ENCODE measurements at regions not wholly inside any gene's neighbourhood (a gene's known extent, or its start where the extent isn't known, plus 50 kb on each side); places are given as distances from the start of the nearest gene placed in this dataset.
"Not testable (repeated sequence)": the region's sequence is repeated elsewhere in the genome, so short reads cannot be mapped to it uniquely, and the experiment has no call there.

DNA sequence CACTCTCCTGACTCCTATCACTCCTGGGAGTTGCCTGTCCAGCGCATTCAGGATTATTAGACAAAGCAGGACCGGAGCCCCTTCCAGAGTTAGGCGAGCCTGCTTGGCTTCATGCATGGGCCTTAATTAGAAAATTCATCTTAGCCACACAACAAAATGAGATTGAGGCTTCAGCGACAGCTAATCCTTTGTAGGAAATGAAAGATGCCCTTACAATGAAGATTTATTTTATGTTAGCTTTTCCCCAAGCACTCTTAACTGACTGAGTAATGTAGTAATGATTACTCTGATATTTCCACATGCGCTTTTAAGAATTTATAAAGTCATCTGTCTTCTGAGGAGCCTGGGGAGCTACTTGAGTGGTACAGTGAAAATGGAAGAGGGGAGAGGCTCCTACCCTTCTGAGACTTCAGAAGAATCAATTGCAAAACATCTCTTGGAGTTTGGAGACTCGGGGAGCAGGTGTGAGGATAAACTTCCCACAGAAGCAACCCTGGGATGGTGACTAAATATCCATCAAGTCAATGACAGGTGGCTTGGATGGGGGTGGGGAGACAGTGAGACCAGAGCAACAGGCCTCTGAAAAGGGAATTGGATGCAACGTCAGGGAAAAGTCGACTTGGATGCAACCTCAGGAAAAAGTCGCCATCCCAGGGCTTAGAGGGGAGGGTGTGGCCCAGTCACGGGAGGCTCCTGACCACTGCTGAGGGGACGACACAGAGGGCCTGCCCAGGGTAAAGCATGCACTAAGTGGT is 434.5 kb upstream of the B3GAT1 start:
- H3K9ac ChIP-seq (ENCODE audit: low read length in 2 of 2): no peak overlapping the region

DNA sequence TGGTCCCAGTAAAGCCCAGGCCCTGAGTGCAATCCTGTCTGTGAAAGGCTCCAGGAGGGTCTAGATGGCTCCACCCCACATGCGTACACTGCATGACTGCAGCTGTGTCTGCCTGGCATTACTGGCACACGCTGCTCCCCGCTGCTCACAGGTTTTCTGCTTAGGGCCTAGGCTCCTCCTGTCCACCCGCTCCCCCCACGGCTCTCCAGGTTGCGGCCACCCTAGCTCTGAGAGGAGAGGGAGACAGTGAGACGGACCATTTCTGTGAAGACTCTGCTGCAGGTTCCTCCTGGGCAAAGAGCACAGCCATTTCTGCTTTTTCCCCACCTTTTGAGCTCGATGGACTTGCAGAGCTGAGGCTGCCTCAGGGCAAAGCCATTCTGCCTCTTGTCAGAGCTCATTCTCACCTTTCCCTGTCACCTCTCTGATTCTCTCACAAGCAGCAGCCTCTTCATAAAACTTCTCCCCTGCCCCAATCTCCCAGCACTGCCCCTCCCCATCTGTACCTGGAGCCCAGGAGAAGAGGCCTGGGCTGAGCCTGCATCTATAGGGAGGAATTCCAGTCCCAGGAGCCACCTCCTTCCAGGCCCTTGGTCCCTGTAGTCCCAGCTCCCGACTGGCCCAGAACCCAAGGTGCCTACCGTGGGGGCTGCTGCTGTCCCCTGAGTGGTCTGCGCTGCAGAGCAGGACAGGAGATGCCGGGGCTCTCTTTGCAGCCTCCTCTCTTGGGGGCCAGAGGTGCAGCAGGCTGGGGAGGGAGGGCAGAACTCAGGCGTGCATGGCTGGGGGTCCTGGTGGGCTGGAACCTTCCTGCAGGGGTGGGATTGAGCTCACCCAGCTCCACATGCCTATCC is 433.7 kb upstream of the B3GAT1 start:
- Histone ChIP-seq H3K9me3 (ENCODE audit: control insufficient read depth in 2 of 2, low read length in 2 of 2) (peaks cover 0 to 2% of the 10 kb centered on the region in 2 donors), H3K9ac (ENCODE audit: low read length in 2 of 2) (no peak overlapping the region), H3K4me1 (ENCODE audit: control insufficient read depth, insufficient read depth, low read length) (no peaks in the 10 kb centered on the region), H3K4me3 (ENCODE audit: low read length in 2 of 2) (no peak overlapping the region), H3K36me3 (ENCODE audit: control insufficient read depth in 2 of 2, insufficient read depth in 2 of 2, low read length in 2 of 2) (no peaks in the 10 kb centered on the region), H3K27ac (ENCODE audit: low read length) (no peak overlapping the region), H3K27me3 (ENCODE audit: control insufficient read depth in 1 of 2, insufficient read depth in 2 of 2, low read length in 2 of 2) (peaks cover 17 to 19% of the 10 kb centered on the region in 2 donors)

More for the DNA sequence above, 434.5 kb upstream of the B3GAT1 start:
- Histone ChIP-seq H3K27ac (ENCODE audit: low read length) (no peak overlapping the region), H3K36me3 (ENCODE audit: control insufficient read depth in 2 of 2, insufficient read depth in 2 of 2, low read length in 2 of 2) (no peaks in the 10 kb centered on the region), H3K9me3 (ENCODE audit: control insufficient read depth in 2 of 2, low read length in 2 of 2) (no peaks in the 10 kb centered on the region), H3K4me3 (ENCODE audit: low read length in 2 of 2) (no peak overlapping the region), H3K4me1 (ENCODE audit: control insufficient read depth, insufficient read depth, low read length) (no peaks in the 10 kb centered on the region), H3K27me3 (ENCODE audit: control insufficient read depth in 1 of 2, insufficient read depth in 2 of 2, low read length in 2 of 2) (peaks cover 15% of the 10 kb centered on the region in 2 donors)

DNA sequence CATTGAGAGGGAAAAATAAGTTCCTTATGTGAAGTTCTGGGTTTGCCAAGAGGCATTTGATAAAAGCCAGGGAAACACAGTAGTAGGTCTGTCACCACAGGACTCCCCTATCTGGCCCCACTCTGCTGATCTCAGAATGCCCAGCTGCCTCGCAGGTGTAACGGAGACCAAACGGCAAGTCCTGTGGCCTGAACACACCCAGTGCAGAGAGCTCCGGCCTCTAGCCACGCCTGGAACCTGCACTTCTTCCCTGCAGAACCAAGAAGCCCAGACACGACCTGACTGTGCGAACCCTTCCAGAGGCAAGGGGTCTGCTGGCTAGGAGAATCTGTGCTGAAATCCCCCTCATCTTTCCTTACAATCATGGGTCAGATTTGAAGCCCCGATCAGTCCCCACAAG is 432.8 kb upstream of the B3GAT1 start:
- Histone ChIP-seq H3K9ac (ENCODE audit: low read length in 2 of 2) (no peak overlapping the region), H3K27ac (ENCODE audit: low read length) (no peak overlapping the region), H3K4me1 (ENCODE audit: control insufficient read depth, insufficient read depth, low read length) (no peaks in the 10 kb centered on the region), H3K4me3 (ENCODE audit: low read length in 2 of 2) (no peak overlapping the region), H3K9me3 (ENCODE audit: control insufficient read depth in 2 of 2, low read length in 2 of 2) (peaks cover 0 to 2% of the 10 kb centered on the region in 2 donors), H3K36me3 (ENCODE audit: control insufficient read depth in 2 of 2, insufficient read depth in 2 of 2, low read length in 2 of 2) (no peaks in the 10 kb centered on the region), H3K27me3 (ENCODE audit: control insufficient read depth in 1 of 2, insufficient read depth in 2 of 2, low read length in 2 of 2) (peaks cover 19 to 24% of the 10 kb centered on the region in 2 donors)

DNA sequence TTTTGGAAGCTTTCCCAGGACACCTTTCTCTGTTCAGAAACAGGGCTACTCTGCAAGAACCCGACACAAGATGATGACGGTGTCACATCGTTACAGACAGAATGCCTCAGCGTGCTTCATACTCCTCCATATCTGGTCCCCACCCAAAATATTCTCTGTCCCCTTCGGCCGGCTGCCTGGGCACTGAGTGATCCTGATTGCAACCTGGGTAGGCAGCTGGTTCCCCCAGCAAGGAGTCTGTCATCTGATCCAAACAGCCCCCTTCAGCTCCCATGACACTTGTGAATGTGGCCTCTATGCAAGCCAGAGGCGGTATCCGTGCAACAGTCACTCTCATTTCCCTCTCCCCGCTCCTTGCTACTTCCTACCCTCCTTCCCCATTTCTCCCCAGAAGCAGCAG is 431.7 kb upstream of the B3GAT1 start:
- H3K27ac ChIP-seq (ENCODE audit: low read length): no peak overlapping the region
- no peak overlapping the region for H3K9ac ChIP-seq (ENCODE audit: low read length in 2 of 2)
- no peak overlapping the region for H3K4me3 ChIP-seq (ENCODE audit: low read length in 2 of 2)
- H3K4me1 ChIP-seq (ENCODE audit: control insufficient read depth, insufficient read depth, low read length): no peaks in the 10 kb centered on the region
- peaks cover 19 to 24% of the 10 kb centered on the region in 2 donors for H3K27me3 ChIP-seq (ENCODE audit: control insufficient read depth in 1 of 2, insufficient read depth in 2 of 2, low read length in 2 of 2)
- H3K9me3 ChIP-seq (ENCODE audit: control insufficient read depth in 2 of 2, low read length in 2 of 2): peaks cover 0 to 2% of the 10 kb centered on the region in 2 donors
- no peaks in the 10 kb centered on the region for H3K36me3 ChIP-seq (ENCODE audit: control insufficient read depth in 2 of 2, insufficient read depth in 2 of 2, low read length in 2 of 2)

DNA sequence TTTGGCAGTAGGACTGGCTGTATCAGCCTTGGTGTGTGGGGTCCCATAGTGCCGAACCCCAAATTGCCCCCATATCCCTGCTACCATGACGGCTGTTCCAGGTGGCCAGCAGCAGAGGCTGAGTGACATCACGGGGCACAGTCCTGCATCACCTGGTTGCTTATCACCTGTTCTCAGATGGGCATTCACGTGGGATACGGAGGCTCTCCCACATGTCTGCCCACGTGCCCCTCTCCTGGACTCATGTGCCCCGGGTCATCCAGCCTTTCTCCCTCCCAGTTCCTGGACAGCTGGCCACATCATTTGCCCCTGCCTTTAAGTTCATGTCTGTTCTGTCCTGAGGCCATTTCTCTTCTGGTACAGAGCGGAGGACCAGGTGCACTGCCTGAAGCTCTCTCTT is 431.0 kb upstream of the B3GAT1 start:
- H3K9ac ChIP-seq (ENCODE audit: low read length in 2 of 2): no peak overlapping the region
- no peak overlapping the region for H3K27ac ChIP-seq (ENCODE audit: low read length)
- no peaks in the 10 kb centered on the region for H3K4me1 ChIP-seq (ENCODE audit: control insufficient read depth, insufficient read depth, low read length)
- H3K9me3 ChIP-seq (ENCODE audit: control insufficient read depth in 2 of 2, low read length in 2 of 2): peaks cover 0 to 2% of the 10 kb centered on the region in 2 donors
- H3K36me3 ChIP-seq (ENCODE audit: control insufficient read depth in 2 of 2, insufficient read depth in 2 of 2, low read length in 2 of 2): no peaks in the 10 kb centered on the region
- no peak overlapping the region for H3K4me3 ChIP-seq (ENCODE audit: low read length in 2 of 2)
- H3K27me3 ChIP-seq (ENCODE audit: control insufficient read depth in 1 of 2, insufficient read depth in 2 of 2, low read length in 2 of 2): peaks cover 19 to 24% of the 10 kb centered on the region in 2 donors

DNA sequence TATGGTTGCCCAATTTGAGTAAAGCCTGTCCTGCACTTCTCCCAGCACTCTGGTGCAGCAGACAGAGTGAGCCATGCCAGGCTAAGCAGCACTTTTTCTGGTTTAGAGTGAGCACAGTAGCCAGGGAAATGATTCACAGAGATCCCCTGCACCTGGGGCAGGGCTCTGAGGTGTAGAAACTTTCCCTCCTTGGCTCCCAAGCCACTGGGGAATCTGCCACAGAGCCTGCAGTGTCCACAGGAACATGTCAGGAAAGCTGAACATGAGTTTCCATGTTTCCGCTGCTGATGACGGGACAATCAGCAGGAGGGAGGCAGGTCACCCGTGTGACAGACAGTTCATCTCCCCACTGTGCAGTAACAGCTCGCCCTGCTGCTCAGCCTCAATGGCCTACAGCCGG is 429.9 kb upstream of the B3GAT1 start:
- Histone ChIP-seq H3K9me3 (ENCODE audit: control insufficient read depth in 2 of 2, low read length in 2 of 2) (peaks cover 0 to 2% of the 10 kb centered on the region in 2 donors), H3K27me3 (ENCODE audit: control insufficient read depth in 1 of 2, insufficient read depth in 2 of 2, low read length in 2 of 2) (peaks cover 19 to 24% of the 10 kb centered on the region in 2 donors), H3K4me3 (ENCODE audit: low read length in 2 of 2) (no peak overlapping the region), H3K36me3 (ENCODE audit: control insufficient read depth in 2 of 2, insufficient read depth in 2 of 2, low read length in 2 of 2) (no peaks in the 10 kb centered on the region), H3K4me1 (ENCODE audit: control insufficient read depth, insufficient read depth, low read length) (no peaks in the 10 kb centered on the region), H3K9ac (ENCODE audit: low read length in 2 of 2) (no peak overlapping the region), H3K27ac (ENCODE audit: low read length) (no peak overlapping the region)

DNA sequence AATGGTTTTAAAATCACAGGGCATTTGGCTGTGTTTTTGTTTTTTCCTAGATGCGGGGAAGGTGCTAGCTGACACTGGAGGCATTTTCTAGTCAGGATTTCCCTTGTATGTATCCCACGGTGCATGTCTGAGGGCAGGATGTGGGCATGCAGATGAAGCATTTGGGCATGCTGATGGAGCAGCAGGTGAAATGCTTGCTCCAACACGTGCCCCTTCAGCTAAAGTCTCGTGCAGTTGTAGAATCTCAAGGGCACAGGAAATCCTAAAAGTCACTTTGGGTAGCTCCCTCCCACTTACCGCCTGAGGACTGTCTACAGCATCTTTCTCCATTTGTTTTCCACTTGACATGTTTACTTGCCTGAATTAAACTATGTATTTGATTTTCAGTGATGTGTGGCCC is 429.4 kb upstream of the B3GAT1 start:
- Histone ChIP-seq H3K27ac (ENCODE audit: low read length) (no peak overlapping the region), H3K9me3 (ENCODE audit: control insufficient read depth in 2 of 2, low read length in 2 of 2) (peaks cover 0 to 2% of the 10 kb centered on the region in 2 donors), H3K4me1 (ENCODE audit: control insufficient read depth, insufficient read depth, low read length) (no peaks in the 10 kb centered on the region), H3K9ac (ENCODE audit: low read length in 2 of 2) (no peak overlapping the region), H3K36me3 (ENCODE audit: control insufficient read depth in 2 of 2, insufficient read depth in 2 of 2, low read length in 2 of 2) (no peaks in the 10 kb centered on the region), H3K4me3 (ENCODE audit: low read length in 2 of 2) (no peak overlapping the region), H3K27me3 (ENCODE audit: control insufficient read depth in 1 of 2, insufficient read depth in 2 of 2, low read length in 2 of 2) (peaks cover 19 to 24% of the 10 kb centered on the region in 2 donors)

DNA sequence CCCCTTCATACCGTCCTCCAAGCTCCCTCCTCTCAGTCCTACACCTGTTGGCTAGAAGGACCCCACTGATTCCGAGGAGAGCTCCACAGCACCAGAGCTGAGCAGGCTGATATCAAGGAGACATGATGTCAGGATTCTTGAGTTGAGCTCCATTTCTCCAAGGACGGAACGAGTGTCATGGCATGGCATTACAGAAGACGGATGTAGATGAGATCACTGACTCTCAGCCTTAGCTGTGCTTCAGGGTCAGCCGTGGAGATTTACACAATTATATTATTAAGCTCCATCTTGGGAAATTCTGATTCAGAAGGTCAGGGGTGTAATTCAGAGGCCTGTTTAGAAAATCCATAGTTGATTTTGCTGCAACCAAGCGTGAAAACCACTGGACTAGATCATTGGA is 428.9 kb upstream of the B3GAT1 start:
- Histone ChIP-seq H3K27ac (ENCODE audit: low read length) (no peak overlapping the region), H3K27me3 (ENCODE audit: control insufficient read depth in 1 of 2, insufficient read depth in 2 of 2, low read length in 2 of 2) (peaks cover 19 to 24% of the 10 kb centered on the region in 2 donors), H3K9ac (ENCODE audit: low read length in 2 of 2) (no peak overlapping the region), H3K36me3 (ENCODE audit: control insufficient read depth in 2 of 2, insufficient read depth in 2 of 2, low read length in 2 of 2) (no peaks in the 10 kb centered on the region), H3K4me1 (ENCODE audit: control insufficient read depth, insufficient read depth, low read length) (no peaks in the 10 kb centered on the region), H3K4me3 (ENCODE audit: low read length in 2 of 2) (no peak overlapping the region), H3K9me3 (ENCODE audit: control insufficient read depth in 2 of 2, low read length in 2 of 2) (peaks cover 0 to 2% of the 10 kb centered on the region in 2 donors)

DNA sequence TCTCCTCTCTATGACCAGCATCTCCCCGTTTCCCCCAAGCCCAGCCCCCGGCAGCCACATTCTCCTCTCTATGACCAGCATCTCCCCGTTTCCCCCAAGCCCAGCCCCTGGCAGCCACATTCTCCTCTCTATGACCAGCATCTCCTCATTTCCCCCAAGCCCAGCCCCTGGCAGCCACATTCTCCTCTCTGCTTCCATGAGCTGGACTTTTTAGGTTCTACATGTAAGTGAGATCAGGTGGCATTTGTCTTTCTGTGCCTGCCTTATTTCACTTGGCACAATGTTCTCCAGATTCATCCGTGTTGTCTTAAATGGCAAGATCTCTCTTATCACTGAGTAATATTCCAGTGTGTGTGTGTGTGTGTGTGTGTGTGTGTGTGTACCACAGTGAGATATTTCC is 428.1 kb upstream of the B3GAT1 start:
- H3K36me3 ChIP-seq (ENCODE audit: control insufficient read depth in 2 of 2, insufficient read depth in 2 of 2, low read length in 2 of 2): not testable (repeated sequence)

DNA sequence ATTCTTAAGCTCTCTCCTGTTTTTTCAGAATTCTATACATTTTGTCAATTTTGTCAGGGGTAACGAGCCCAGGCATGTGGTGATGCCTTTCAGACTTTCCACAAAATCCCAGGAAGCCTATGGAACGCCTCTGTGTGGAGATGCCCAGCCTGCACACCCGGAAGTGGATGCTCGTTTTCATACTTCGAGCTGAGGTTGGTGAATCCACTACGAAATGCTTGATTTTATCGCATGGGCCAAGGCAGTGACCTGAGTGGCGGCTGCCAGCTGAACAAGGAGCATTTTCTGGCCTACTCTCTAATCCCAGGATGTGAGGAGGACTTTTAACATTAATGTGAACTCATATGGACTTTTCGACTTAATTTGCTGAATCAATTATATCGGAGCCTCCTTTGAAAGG is 426.7 kb upstream of the B3GAT1 start:
- no peaks in the 10 kb centered on the region for H3K36me3 ChIP-seq (ENCODE audit: control insufficient read depth in 2 of 2, insufficient read depth in 2 of 2, low read length in 2 of 2)
- H3K9ac ChIP-seq (ENCODE audit: low read length in 2 of 2): no peak overlapping the region
- H3K4me3 ChIP-seq (ENCODE audit: low read length in 2 of 2): no peak overlapping the region
- no peaks in the 10 kb centered on the region for H3K4me1 ChIP-seq (ENCODE audit: control insufficient read depth, insufficient read depth, low read length)
- no peak overlapping the region for H3K27ac ChIP-seq (ENCODE audit: low read length)
- H3K27me3 ChIP-seq (ENCODE audit: control insufficient read depth in 1 of 2, insufficient read depth in 2 of 2, low read length in 2 of 2): peaks cover 19 to 24% of the 10 kb centered on the region in 2 donors
- peaks cover 0 to 2% of the 10 kb centered on the region in 2 donors for H3K9me3 ChIP-seq (ENCODE audit: control insufficient read depth in 2 of 2, low read length in 2 of 2)

More for the DNA sequence above, 428.1 kb upstream of the B3GAT1 start:
- H3K4me1 ChIP-seq (ENCODE audit: control insufficient read depth, insufficient read depth, low read length); H3K27ac ChIP-seq (ENCODE audit: low read length); H3K9me3 ChIP-seq (ENCODE audit: control insufficient read depth in 2 of 2, low read length in 2 of 2); H3K9ac ChIP-seq (ENCODE audit: low read length in 2 of 2); H3K4me3 ChIP-seq (ENCODE audit: low read length in 2 of 2): not testable (repeated sequence)
- H3K27me3 ChIP-seq (ENCODE audit: control insufficient read depth in 1 of 2, insufficient read depth in 2 of 2, low read length in 2 of 2): peaks cover 19 to 24% of the 10 kb centered on the region in 2 donors

DNA sequence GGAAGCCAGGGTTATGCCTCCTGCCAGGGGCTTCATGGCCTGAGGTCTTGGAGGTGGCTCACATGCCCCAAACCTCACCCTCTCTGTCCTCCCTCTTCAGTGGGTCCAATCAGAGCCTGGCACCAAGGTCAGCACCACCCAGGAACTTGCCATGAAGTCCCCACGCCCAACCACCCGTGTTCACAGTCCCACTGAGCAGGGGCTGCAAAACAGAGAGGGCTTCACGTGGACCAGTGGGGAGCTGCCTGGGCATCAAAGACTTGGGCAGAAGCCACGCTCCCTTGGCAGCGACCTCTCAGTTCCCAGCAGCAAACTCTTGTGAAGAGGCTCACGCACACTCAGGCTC is 425.8 kb upstream of the B3GAT1 start:
- Histone ChIP-seq H3K4me1 (ENCODE audit: control insufficient read depth, insufficient read depth, low read length) (no peaks in the 10 kb centered on the region), H3K4me3 (ENCODE audit: low read length in 2 of 2) (no peak overlapping the region), H3K9me3 (ENCODE audit: control insufficient read depth in 2 of 2, low read length in 2 of 2) (peaks cover 0 to 2% of the 10 kb centered on the region in 2 donors), H3K27me3 (ENCODE audit: control insufficient read depth in 1 of 2, insufficient read depth in 2 of 2, low read length in 2 of 2) (peaks cover 14 to 18% of the 10 kb centered on the region in 2 donors), H3K9ac (ENCODE audit: low read length in 2 of 2) (no peak overlapping the region), H3K27ac (ENCODE audit: low read length) (no peak overlapping the region), H3K36me3 (ENCODE audit: control insufficient read depth in 2 of 2, insufficient read depth in 2 of 2, low read length in 2 of 2) (no peaks in the 10 kb centered on the region)

Measured in stomach smooth muscle (tissue), 2 donors.